Activated CD4-positive, alpha-beta T cell treated with anti-CD3 and anti-CD28 coated beads, Interleukin-2, amount 10 ng/mL, durations not matched to agents 7 days and 5 days (primary cell): ENCODE measurements at regions not wholly inside any gene's neighbourhood (a gene's known extent, or its start where the extent isn't known, plus 50 kb on each side); places are given as distances from the start of the nearest gene placed in this dataset.

Source experiments
- CTCF ChIA-PET: fragments of 350-600 bp; sonication (Branson Sonifier 250); formaldehyde crosslinking; loops from one replicate; lab custom pipeline; 2021; ENCODE audit warnings: antibody characterized with exemption; lab: Charles Lee
- POLR2A ChIA-PET: fragments of 350-600 bp; sonication (Branson Sonifier 250); formaldehyde crosslinking; loops from one replicate; lab custom pipeline; 2021; ENCODE audit warnings: antibody characterized with exemption; lab: Charles Lee
- DNase-seq: peaks from one replicate; pipeline ENCODE4 v3.0.0-alpha.2; 2020
- H3K27ac Mint-ChIP-seq: one replicate; pipeline ENCODE4 v1.8.0; 2021; ENCODE audit warnings: mild to moderate bottlenecking, moderate library complexity, mixed read lengths
- H3K27me3 Mint-ChIP-seq: one replicate; pipeline ENCODE4 v1.8.0; 2021; ENCODE audit warnings: mixed read lengths
- H3K36me3 Mint-ChIP-seq: one replicate; pipeline ENCODE4 v1.8.0; 2021; ENCODE audit warnings: low read depth, mixed read lengths
- H3K4me1 Mint-ChIP-seq: one replicate; pipeline ENCODE4 v1.8.0; 2021; ENCODE audit warnings: mixed read lengths
- H3K4me3 Mint-ChIP-seq: one replicate; pipeline ENCODE4 v1.8.0; 2021; ENCODE audit warnings: mild to moderate bottlenecking, moderate library complexity, mixed read lengths
- H3K9me3 Mint-ChIP-seq: one replicate; pipeline ENCODE4 v1.8.0; 2021; ENCODE audit warnings: mixed read lengths

GRCh38 chr3:148217317-148217716 lies 480.4 kb upstream of the AGTR1 start:
- ChIA-PET POLR2A (no interaction called here), CTCF (no interaction called here)
- DNase-seq = no peak
- no peaks in the 10 kb centered on the region for H3K36me3 Mint-ChIP-seq
- no peaks in the 10 kb centered on the region for H3K9me3 Mint-ChIP-seq
- no peak overlapping the region for H3K27ac Mint-ChIP-seq
- no peaks in the 10 kb centered on the region for H3K27me3 Mint-ChIP-seq
- no peak overlapping the region for H3K4me3 Mint-ChIP-seq
- no peaks in the 10 kb centered on the region for H3K4me1 Mint-ChIP-seq

- Mint-ChIP-seq H3K4me3 (no peak overlapping the region), H3K9me3 (no peaks in the 10 kb centered on the region), H3K36me3 (no peaks in the 10 kb centered on the region), H3K27ac (no peak overlapping the region), H3K4me1 (no peaks in the 10 kb centered on the region), H3K27me3 (no peaks in the 10 kb centered on the region)
- DNase-seq = no peak
- ChIA-PET POLR2A (no interaction called here), CTCF (no interaction called here)
Measured at GRCh38 chr3:148218222-148218621, 479.5 kb upstream of the AGTR1 start.

- no peak for DNase-seq
- H3K36me3 Mint-ChIP-seq = no peaks in the 10 kb centered on the region
- no peaks in the 10 kb centered on the region for H3K27me3 Mint-ChIP-seq
- H3K9me3 Mint-ChIP-seq = no peaks in the 10 kb centered on the region
- H3K4me3 Mint-ChIP-seq = no peak overlapping the region
- no peak overlapping the region for H3K27ac Mint-ChIP-seq
- ChIA-PET CTCF (no interaction called here), POLR2A (no interaction called here)
- no peaks in the 10 kb centered on the region for H3K4me1 Mint-ChIP-seq
Measured at GRCh38 chr3:148219999-148220398, 477.7 kb upstream of the AGTR1 start.

- CTCF ChIA-PET = no interaction called here
- no peak overlapping the region for H3K27ac Mint-ChIP-seq
- H3K9me3 Mint-ChIP-seq = no peaks in the 10 kb centered on the region
- no peaks in the 10 kb centered on the region for H3K4me1 Mint-ChIP-seq
- no peak overlapping the region for H3K4me3 Mint-ChIP-seq
- POLR2A ChIA-PET = no interaction called here
- H3K27me3 Mint-ChIP-seq = no peaks in the 10 kb centered on the region
- no peak for DNase-seq
- H3K36me3 Mint-ChIP-seq = no peaks in the 10 kb centered on the region
Measured at GRCh38 chr3:148221303-148221702, 476.4 kb upstream of the AGTR1 start.

GRCh38 chr3:148223266-148223665 lies 474.4 kb upstream of the AGTR1 start:
- no peaks in the 10 kb centered on the region for H3K36me3 Mint-ChIP-seq
- H3K27ac Mint-ChIP-seq = no peak overlapping the region
- no peaks in the 10 kb centered on the region for H3K27me3 Mint-ChIP-seq
- no peaks in the 10 kb centered on the region for H3K4me1 Mint-ChIP-seq
- H3K4me3 Mint-ChIP-seq = no peak overlapping the region
- DNase-seq = no peak
- POLR2A ChIA-PET = no interaction called here
- no peaks in the 10 kb centered on the region for H3K9me3 Mint-ChIP-seq
- CTCF ChIA-PET = no interaction called here

GRCh38 chr3:148226246-148226645 lies 471.5 kb upstream of the AGTR1 start:
- peaks cover 3% of the 10 kb centered on the region for H3K4me1 Mint-ChIP-seq
- no peaks in the 10 kb centered on the region for H3K9me3 Mint-ChIP-seq
- no peak overlapping the region for H3K27ac Mint-ChIP-seq
- CTCF ChIA-PET = no interaction called here
- POLR2A ChIA-PET = no interaction called here
- no peak for DNase-seq
- H3K27me3 Mint-ChIP-seq = no peaks in the 10 kb centered on the region
- no peaks in the 10 kb centered on the region for H3K36me3 Mint-ChIP-seq
- no peak overlapping the region for H3K4me3 Mint-ChIP-seq

- Mint-ChIP-seq H3K27ac (no peak overlapping the region), H3K4me3 (no peak overlapping the region), H3K9me3 (no peaks in the 10 kb centered on the region), H3K4me1 (peaks cover 3% of the 10 kb centered on the region), H3K36me3 (no peaks in the 10 kb centered on the region), H3K27me3 (no peaks in the 10 kb centered on the region)
- DNase-seq = no peak
- ChIA-PET CTCF (no interaction called here), POLR2A (no interaction called here)
Measured at GRCh38 chr3:148227534-148227933, 470.2 kb upstream of the AGTR1 start.

GRCh38 chr3:148229107-148229506 lies 468.6 kb upstream of the AGTR1 start:
- ChIA-PET POLR2A (no interaction called here), CTCF (no interaction called here)
- Mint-ChIP-seq H3K36me3 (no peaks in the 10 kb centered on the region), H3K27ac (no peak overlapping the region), H3K4me1 (peaks cover 3% of the 10 kb centered on the region), H3K4me3 (no peak overlapping the region), H3K9me3 (peaks cover 3% of the 10 kb centered on the region), H3K27me3 (no peaks in the 10 kb centered on the region)
- no peak for DNase-seq

- peaks cover 3% of the 10 kb centered on the region for H3K9me3 Mint-ChIP-seq
- DNase-seq = no peak
- H3K27me3 Mint-ChIP-seq = no peaks in the 10 kb centered on the region
- no peaks in the 10 kb centered on the region for H3K36me3 Mint-ChIP-seq
- CTCF ChIA-PET = no interaction called here
- peaks cover 3% of the 10 kb centered on the region for H3K4me1 Mint-ChIP-seq
- H3K27ac Mint-ChIP-seq = no peak overlapping the region
- POLR2A ChIA-PET = no interaction called here
- H3K4me3 Mint-ChIP-seq = no peak overlapping the region
Measured at GRCh38 chr3:148230473-148230872, 467.2 kb upstream of the AGTR1 start.

- no peak overlapping the region for H3K27ac Mint-ChIP-seq
- no peak overlapping the region for H3K4me3 Mint-ChIP-seq
- H3K36me3 Mint-ChIP-seq = no peaks in the 10 kb centered on the region
- ChIA-PET POLR2A (no interaction called here), CTCF (no interaction called here)
- peaks cover 3% of the 10 kb centered on the region for H3K9me3 Mint-ChIP-seq
- peaks cover 3% of the 10 kb centered on the region for H3K4me1 Mint-ChIP-seq
- no peak for DNase-seq
- H3K27me3 Mint-ChIP-seq = no peaks in the 10 kb centered on the region
Measured at GRCh38 chr3:148232389-148232788, 465.3 kb upstream of the AGTR1 start.

- peaks cover 3% of the 10 kb centered on the region for H3K4me1 Mint-ChIP-seq
- no peaks in the 10 kb centered on the region for H3K27me3 Mint-ChIP-seq
- CTCF ChIA-PET = no interaction called here
- no peaks in the 10 kb centered on the region for H3K36me3 Mint-ChIP-seq
- no peak overlapping the region for H3K27ac Mint-ChIP-seq
- H3K9me3 Mint-ChIP-seq = peaks cover 3% of the 10 kb centered on the region
- DNase-seq = no peak
- no peak overlapping the region for H3K4me3 Mint-ChIP-seq
- POLR2A ChIA-PET = no interaction called here
Measured at GRCh38 chr3:148233403-148233802, 464.3 kb upstream of the AGTR1 start.

GRCh38 chr3:148234536-148234935 lies 463.2 kb upstream of the AGTR1 start:
- Mint-ChIP-seq H3K4me3 (no peak overlapping the region), H3K27me3 (no peaks in the 10 kb centered on the region), H3K9me3 (peaks cover 3% of the 10 kb centered on the region), H3K4me1 (no peaks in the 10 kb centered on the region), H3K27ac (no peak overlapping the region), H3K36me3 (no peaks in the 10 kb centered on the region)
- ChIA-PET POLR2A (no interaction called here), CTCF (no interaction called here)
- DNase-seq = no peak

GRCh38 chr3:148235566-148235965 lies 462.1 kb upstream of the AGTR1 start:
- no peaks in the 10 kb centered on the region for H3K27me3 Mint-ChIP-seq

GRCh38 chr3:148238421-148238821 lies 459.3 kb upstream of the AGTR1 start:
- Mint-ChIP-seq H3K9me3 (no peaks in the 10 kb centered on the region), H3K27ac (no peak overlapping the region), H3K27me3 (no peaks in the 10 kb centered on the region), H3K4me3 (no peak overlapping the region), H3K36me3 (no peaks in the 10 kb centered on the region), H3K4me1 (no peaks in the 10 kb centered on the region)
- ChIA-PET CTCF (no interaction called here), POLR2A (no interaction called here)
- DNase-seq = no peak

More at GRCh38 chr3:148235566-148235965, 462.1 kb upstream of the AGTR1 start:
- Mint-ChIP-seq H3K9me3 (peaks cover 3% of the 10 kb centered on the region), H3K36me3 (no peaks in the 10 kb centered on the region), H3K27ac (no peak overlapping the region), H3K4me1 (no peaks in the 10 kb centered on the region), H3K4me3 (no peak overlapping the region)
- ChIA-PET POLR2A (no interaction called here), CTCF (no interaction called here)
- DNase-seq = no peak
